ENCODE measurements at regions not wholly inside any gene's neighbourhood (a gene's known extent, or its start where the extent isn't known, plus 50 kb on each side); places are given as distances from the start of the nearest gene placed in this dataset.

DNA sequence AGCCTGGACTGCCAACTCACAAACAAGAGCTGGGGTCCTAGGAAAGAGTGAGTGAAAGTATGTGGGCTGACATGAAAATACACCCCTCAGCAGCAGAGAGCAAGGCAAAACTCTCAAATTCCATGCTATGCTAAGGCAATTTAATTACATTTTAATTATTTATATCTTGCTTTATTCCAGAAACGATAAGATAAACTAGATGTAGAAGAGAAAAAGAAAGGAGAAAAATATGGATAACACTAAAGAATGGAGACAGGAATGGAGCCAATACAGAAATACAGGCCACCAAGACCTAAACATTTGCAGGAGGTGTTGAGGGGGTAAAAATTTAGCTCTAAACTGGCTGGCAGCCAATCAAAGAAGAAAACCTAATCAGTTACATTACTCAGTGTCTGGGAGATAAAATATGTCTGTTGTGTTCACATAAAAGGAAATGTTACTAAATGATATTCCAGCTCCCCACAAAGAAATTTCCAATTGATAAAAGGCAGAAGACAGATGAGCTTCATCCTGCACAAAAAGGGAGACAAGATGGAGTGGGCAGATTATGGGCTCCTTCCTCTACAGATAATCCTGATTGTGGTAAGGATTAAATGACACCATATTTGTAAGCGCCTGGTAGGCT, 223.5 kb upstream of the BLID start:
- Histone ChIP-seq H3K27me3 (no peaks in the 10 kb centered on the region), H3K9me3 (replicated peaks in 1 of 11) (peaks cover 0 to 16% (median 0%) of the 10 kb centered on the region in 11 experiments; a peak in 2 of 22 replicates), H3K27ac (no peak overlapping the region), H4K20me1 (no peaks in the 10 kb centered on the region), H3K36me3 (no peaks in the 10 kb centered on the region), H3K9ac (no peak overlapping the region), H3K4me1 (peaks cover 0 to 4% (median 0%) of the 10 kb centered on the region in 10 experiments; a peak in 1 of 20 replicates), H3K4me2 (no peak overlapping the region), H3K4me3 (no peak overlapping the region)
- TF ChIP-seq Cebpa-rat (IDR thresholded peaks at IDR 0.05) = no peak

DNA sequence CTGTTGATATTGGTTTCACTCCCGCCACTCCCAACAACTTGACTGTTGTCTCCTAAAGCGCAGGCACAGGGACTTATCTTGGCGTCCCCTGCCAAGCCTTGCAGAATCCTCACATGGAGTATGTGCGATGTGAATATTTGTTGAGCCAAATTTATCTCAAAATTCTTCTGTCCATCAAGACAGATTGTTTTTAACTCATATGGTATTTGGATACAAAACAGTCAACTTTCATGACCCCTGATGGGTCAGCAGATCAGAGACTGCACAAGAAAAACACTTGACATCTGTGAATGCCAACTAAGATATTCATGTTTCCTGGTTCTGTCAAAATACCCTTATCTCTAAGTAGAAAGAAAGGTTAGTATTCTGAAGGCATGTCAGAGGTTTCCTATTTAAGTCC, 221.7 kb upstream of the BLID start:
- Histone ChIP-seq H3K4me1 (peaks cover 0 to 4% (median 0%) of the 10 kb centered on the region in 10 experiments; a peak in 1 of 20 replicates), H3K4me3 (no peak overlapping the region), H3K4me2 (no peak overlapping the region), H3K27ac (no peak overlapping the region), H3K36me3 (no peaks in the 10 kb centered on the region), H3K27me3 (no peaks in the 10 kb centered on the region), H3K9ac (no peak overlapping the region), H4K20me1 (no peaks in the 10 kb centered on the region), H3K9me3 (replicated peaks in 1 of 11) (peaks cover 0 to 11% (median 0%) of the 10 kb centered on the region in 11 experiments; a peak in 2 of 22 replicates)
- no peak for TF ChIP-seq Cebpa-rat (IDR thresholded peaks at IDR 0.05)

DNA sequence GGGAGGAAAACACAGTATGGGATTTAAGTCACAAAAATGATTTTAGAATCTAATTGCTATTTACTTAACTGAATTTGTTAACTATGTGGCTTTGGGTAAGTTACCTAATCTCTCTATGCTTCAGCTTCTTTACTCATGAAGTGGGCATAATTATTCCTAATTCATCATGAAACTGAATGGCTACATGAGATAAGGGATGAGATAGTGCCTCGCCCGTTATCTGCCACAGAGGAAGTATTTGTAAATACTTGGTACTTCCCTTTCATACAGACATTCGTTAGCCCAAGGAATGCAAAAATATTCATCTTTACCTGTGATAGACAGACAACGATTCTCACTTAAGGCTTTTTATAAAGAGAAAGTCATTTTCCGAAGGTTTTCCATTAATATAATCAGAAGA, 221.2 kb upstream of the BLID start:
- Histone ChIP-seq H3K4me2 (no peak overlapping the region), H3K27me3 (no peaks in the 10 kb centered on the region), H3K9ac (no peak overlapping the region), H3K27ac (no peak overlapping the region), H3K4me1 (no peaks in the 10 kb centered on the region), H4K20me1 (no peaks in the 10 kb centered on the region), H3K4me3 (no peak overlapping the region), H3K9me3 (replicated peaks in 1 of 11) (peaks cover 0 to 9% (median 0%) of the 10 kb centered on the region in 11 experiments; a peak in 2 of 22 replicates), H3K36me3 (no peaks in the 10 kb centered on the region)
- TF ChIP-seq Cebpa-rat (IDR thresholded peaks at IDR 0.05) = no peak

DNA sequence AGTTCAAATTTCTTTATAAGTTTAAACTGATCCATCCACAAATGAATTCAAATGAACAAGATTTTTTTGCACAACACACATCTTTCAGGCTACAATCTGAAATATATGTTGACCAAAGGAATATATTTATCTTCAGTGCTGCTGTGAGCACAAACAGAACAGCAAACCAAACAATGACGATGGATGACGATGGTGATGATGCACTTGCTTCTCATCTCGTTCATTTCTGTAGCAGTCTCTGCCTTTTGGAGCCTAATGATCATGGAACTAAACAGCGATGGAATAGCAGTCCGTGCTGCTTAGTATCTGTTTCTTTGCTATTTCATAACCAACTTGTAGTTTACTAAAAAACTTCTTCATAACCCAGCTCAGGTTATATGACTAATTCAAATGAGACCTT, 220.7 kb upstream of the BLID start:
- Histone ChIP-seq H3K4me3 (no peak overlapping the region), H3K36me3 (no peaks in the 10 kb centered on the region), H3K27me3 (no peaks in the 10 kb centered on the region), H3K4me2 (no peak overlapping the region), H3K4me1 (0 out of 20 replicates have a peak, but pooled peaks cover 0 to under 1% (median 0%) of the 10 kb centered on the region in 10 experiments), H4K20me1 (no peaks in the 10 kb centered on the region), H3K9me3 (replicated peaks in 1 of 11) (peaks cover 0 to 4% (median 0%) of the 10 kb centered on the region in 11 experiments; a peak in 1 of 22 replicates), H3K9ac (no peak overlapping the region), H3K27ac (no peak overlapping the region)
- TF ChIP-seq Cebpa-rat (IDR thresholded peaks at IDR 0.05) = no peak

DNA sequence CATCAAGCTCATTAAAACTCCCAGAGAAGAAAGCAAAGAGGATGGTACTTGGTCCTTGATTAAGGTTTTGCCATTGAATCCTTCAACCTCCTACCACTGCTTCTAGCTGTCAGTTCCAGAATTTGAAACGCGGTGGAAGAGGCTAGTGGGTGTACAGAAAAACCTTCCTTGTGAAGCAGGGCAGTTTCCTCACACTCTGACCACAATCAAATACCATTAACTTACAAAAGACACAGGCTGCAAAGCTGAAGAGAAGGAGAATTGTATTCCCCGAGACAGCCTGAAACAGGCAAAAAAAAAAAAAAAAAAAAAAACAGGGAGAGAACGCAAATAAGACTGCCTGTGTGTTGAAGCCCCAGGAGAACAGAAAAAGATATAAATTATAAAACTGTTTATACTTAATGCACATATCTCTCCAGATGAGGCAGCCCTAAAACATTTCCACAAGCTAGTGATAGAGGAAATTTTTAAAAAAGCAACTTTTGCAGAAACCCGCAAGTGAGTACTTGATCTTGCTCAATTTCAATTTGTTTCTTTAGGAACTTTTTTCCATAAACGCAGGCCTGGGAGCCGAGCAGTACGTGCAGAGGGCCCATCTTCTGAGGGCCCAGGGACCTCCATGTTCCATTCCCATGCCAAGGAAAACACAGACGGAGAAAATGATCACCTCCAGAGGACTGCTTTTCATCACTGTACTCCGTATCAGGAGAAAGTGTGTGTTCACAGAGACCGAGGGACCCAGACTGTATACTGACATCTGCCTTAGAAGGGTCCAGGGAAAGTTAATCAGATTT, 218.7 kb upstream of the BLID start:
- TF ChIP-seq Cebpa-rat (IDR thresholded peaks at IDR 0.05) = no peak
- Histone ChIP-seq H3K4me3 (no peak overlapping the region), H3K27ac (no peak overlapping the region), H3K4me1 (peaks cover 0 to 20% (median 0%) of the 10 kb centered on the region in 10 experiments; a peak in 3 of 20 replicates), H3K27me3 (no peaks in the 10 kb centered on the region), H3K4me2 (no peak overlapping the region), H3K36me3 (no peaks in the 10 kb centered on the region), H3K9me3 (replicated peaks in 1 of 11) (no peaks in the 10 kb centered on the region), H4K20me1 (no peaks in the 10 kb centered on the region), H3K9ac (no peak overlapping the region)

DNA sequence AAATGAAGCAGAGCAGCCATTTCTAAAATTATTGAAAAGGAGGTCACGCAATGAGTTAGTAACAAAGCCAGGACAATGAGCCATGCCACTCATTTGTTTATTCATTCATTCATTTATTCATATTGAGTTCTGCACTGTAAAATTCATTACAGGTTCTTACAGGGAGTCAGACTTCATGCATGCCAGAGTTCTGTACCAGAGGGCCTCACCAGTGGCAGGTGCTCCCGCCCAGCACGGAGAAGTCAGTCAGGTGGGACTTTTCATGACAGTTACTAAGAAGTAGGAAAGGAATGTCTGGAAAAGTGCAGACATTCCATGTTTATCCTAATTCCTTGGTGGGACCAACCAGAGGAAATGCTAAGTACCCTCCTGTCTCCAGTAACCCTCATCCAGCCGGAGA, 217.5 kb upstream of the BLID start:
- Histone ChIP-seq H4K20me1 (no peaks in the 10 kb centered on the region), H3K27ac (no peak overlapping the region), H3K4me2 (no peak overlapping the region), H3K9ac (no peak overlapping the region), H3K4me1 (peaks cover 0 to 26% (median 0%) of the 10 kb centered on the region in 10 experiments; a peak in 3 of 20 replicates), H3K9me3 (replicated peaks in 1 of 11) (no peaks in the 10 kb centered on the region), H3K36me3 (no peaks in the 10 kb centered on the region), H3K27me3 (no peaks in the 10 kb centered on the region), H3K4me3 (no peak overlapping the region)
- no peak for TF ChIP-seq Cebpa-rat (IDR thresholded peaks at IDR 0.05)

DNA sequence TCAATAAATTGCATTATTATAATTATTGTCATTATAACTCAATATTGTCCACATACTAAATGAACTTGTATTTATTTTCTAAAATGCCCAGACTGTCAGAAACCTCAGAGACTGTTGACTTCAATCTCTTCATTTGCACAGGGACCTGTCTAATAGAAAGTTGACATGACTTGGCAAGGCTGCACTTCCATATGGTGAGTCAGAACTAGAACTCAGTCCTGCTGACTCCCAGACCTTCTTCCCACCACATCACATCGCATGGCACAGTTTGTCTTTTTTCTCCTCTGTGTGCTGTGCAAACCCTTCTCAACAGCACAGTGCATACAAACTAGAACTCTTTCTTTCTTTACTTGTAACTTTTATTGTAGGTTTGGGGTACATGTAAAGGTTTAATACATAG, 215.1 kb upstream of the BLID start:
- Histone ChIP-seq H3K4me1 (peaks cover 0 to 26% (median 0%) of the 10 kb centered on the region in 10 experiments; a peak in 3 of 20 replicates), H3K36me3 (no peaks in the 10 kb centered on the region), H3K9ac (no peak overlapping the region), H3K27ac (no peak overlapping the region), H3K27me3 (no peaks in the 10 kb centered on the region), H3K9me3 (replicated peaks in 1 of 11) (no peaks in the 10 kb centered on the region), H3K4me2 (peak overlapping the region in 2 of 11 experiments; percentile 15 to 18; a peak in 2 of 22 replicates), H3K4me3 (no peak overlapping the region), H4K20me1 (no peaks in the 10 kb centered on the region)
- TF ChIP-seq Cebpa-rat (IDR thresholded peaks at IDR 0.05) = no peak

DNA sequence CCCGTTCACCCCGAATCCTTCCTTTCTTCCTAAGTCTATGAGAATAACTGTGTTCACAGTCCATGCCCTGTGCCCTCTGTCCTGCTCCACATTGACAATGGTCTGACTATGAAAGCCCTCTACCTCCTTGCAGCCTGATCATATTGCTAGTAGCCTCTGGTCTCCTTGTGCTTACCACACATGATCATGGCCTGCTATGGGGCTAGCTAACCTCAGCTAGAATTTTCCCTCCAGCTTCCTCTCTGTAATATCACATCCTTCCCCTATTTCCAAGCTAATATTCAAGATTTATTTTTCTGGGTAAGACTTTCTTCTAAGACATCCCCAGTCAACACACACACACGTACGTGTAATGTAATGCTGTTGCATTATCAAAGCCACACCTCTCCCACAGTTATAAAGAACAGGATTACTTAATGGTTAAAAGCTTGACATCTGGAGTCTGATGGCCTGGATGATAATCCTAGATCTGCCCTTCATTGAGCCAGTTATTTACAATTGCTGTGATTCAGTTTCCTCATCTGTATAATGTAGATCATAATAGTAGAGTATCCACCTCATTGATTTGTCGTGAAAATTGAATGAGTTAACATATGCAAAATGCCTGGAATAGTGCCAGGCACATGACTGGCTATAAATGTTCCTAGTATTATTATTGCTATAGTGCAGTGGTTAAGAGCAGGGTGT, 214.4 kb upstream of the BLID start:
- peaks cover 0 to 26% (median 0%) of the 10 kb centered on the region in 10 experiments; a peak in 3 of 20 replicates for H3K4me1 ChIP-seq
- H4K20me1 ChIP-seq = no peaks in the 10 kb centered on the region
- H3K27me3 ChIP-seq = no peaks in the 10 kb centered on the region
- H3K27ac ChIP-seq = no peak overlapping the region
- H3K36me3 ChIP-seq = no peaks in the 10 kb centered on the region
- no peak overlapping the region for H3K9ac ChIP-seq
- no peak overlapping the region for H3K4me3 ChIP-seq
- H3K4me2 ChIP-seq = peak overlapping the region in 2 of 11 experiments; percentile 15 to 60; a peak in 4 of 22 replicates
- no peak for TF ChIP-seq Cebpa-rat (IDR thresholded peaks at IDR 0.05)
- H3K9me3 ChIP-seq (replicated peaks in 1 of 11) = no peaks in the 10 kb centered on the region

DNA sequence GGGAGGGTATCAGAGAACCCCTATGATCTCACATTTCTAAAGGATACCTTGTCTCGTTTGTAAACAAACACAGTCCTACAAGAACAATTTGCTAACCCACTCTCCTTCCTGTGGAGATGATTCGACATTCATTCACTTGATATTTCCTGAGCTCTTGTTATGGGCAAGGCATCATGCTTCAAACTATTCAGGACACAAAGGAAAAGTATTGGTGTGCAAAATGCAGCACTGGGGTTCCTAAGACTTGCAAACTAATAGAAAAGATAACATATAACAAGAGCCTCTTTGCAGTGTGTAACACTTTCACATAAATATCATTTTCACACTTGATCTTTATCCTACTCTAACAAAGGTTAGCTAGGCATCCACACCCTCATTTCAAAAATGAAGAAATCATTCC, 211.5 kb upstream of the BLID start:
- Histone ChIP-seq H3K4me2 (no peak overlapping the region), H3K4me3 (no peak overlapping the region), H3K9ac (no peak overlapping the region), H4K20me1 (no peaks in the 10 kb centered on the region), H3K27ac (no peak overlapping the region), H3K4me1 (peaks cover 0 to 26% (median 0%) of the 10 kb centered on the region in 10 experiments; a peak in 3 of 20 replicates), H3K9me3 (replicated peaks in 1 of 11) (no peaks in the 10 kb centered on the region), H3K36me3 (no peaks in the 10 kb centered on the region), H3K27me3 (no peaks in the 10 kb centered on the region)
- no peak for TF ChIP-seq Cebpa-rat (IDR thresholded peaks at IDR 0.05)
